PC-9 (cell line): ENCODE measurements at regions not wholly inside any gene's neighbourhood (a gene's known extent, or its start where the extent isn't known, plus 50 kb on each side); places are given as distances from the start of the nearest gene placed in this dataset.

Experiments used
- BruUV-seq: library from RNA; stranded (reverse); fragments of 400-500 nt; replicated peaks from 2 replicates; lab custom pipeline; 2021; lab: Mats Ljungman, UMichigan
- CTCF ChIA-PET: fragments of 300-600 bp; sonication (Branson Sonifier 250); formaldehyde crosslinking; loops from one replicate; lab custom pipeline; 2022; ENCODE audit warnings: antibody characterized with exemption; lab: Charles Lee
- POLR2A ChIA-PET: fragments of 300-600 bp; sonication (Branson Sonifier 250); formaldehyde crosslinking; loops from one replicate; lab custom pipeline; 2022; ENCODE audit warnings: antibody characterized with exemption; ENCODE audit not compliant: unreplicated experiment; lab: Charles Lee
- DNase-seq, 2 experiments: peaks; one replicate each; pipeline versions ENCODE4 v3.0.0 to v3.0.0-alpha.2; 2015 to 2022; ENCODE audit warnings: mixed read lengths in 1 of 2
- H2AFZ ChIP-seq: fragments of 200-600 bp; sonication (generic); 2 replicates; pipeline ENCODE4 v1.8.1; 2017; ENCODE audit warnings: antibody characterized with exemption
- H3F3A ChIP-seq: fragments of 200-600 bp; sonication (generic); 2 replicates; pipeline ENCODE4 v1.8.1; 2017; ENCODE audit warnings: antibody characterized with exemption, mild to moderate bottlenecking, low read depth; ENCODE audit not compliant: insufficient read depth
- H3K27ac ChIP-seq: fragments of 200-600 bp; sonication (generic); 2 replicates; pipeline ENCODE4 v1.6.1; 2016; ENCODE audit warnings: mixed run types
- H3K27me3 ChIP-seq: fragments of 200-600 bp; sonication (generic); 2 replicates; pipeline ENCODE4 v1.6.1; 2016; ENCODE audit warnings: low read depth, mixed run types; ENCODE audit not compliant: insufficient read depth
- H3K36me3 ChIP-seq: fragments of 200-600 bp; sonication (generic); 2 replicates; pipeline ENCODE4 v1.6.1; 2016; ENCODE audit warnings: low read depth, mixed run types
- H3K4me1 ChIP-seq: fragments of 200-600 bp; sonication (generic); replicated peaks from 2 replicates; pipeline ENCODE4 v1.6.1; 2016; ENCODE audit warnings: mixed run types; ENCODE audit not compliant: insufficient read depth
- H3K4me2 ChIP-seq: fragments of 200-600 bp; sonication (generic); 2 replicates; pipeline ENCODE4 v1.6.1; 2017; ENCODE audit warnings: mixed run types
- H3K4me3 ChIP-seq: fragments of 200-600 bp; sonication (generic); 2 replicates; pipeline ENCODE4 v1.6.1; 2016; ENCODE audit warnings: mixed run types
- H3K79me2 ChIP-seq: fragments of 200-600 bp; sonication (generic); 2 replicates; pipeline ENCODE4 v1.6.1; 2017; ENCODE audit warnings: low read depth, mixed run types
- H3K9me2 ChIP-seq: fragments of 200-600 bp; sonication (generic); 2 replicates; pipeline ENCODE4 v1.8.1; 2017; ENCODE audit warnings: mild to moderate bottlenecking; ENCODE audit not compliant: insufficient read depth
- H3K9me3 ChIP-seq: fragments of 200-600 bp; sonication (generic); 2 replicates; pipeline ENCODE4 v1.8.1; 2016; ENCODE audit warnings: low read depth; ENCODE audit not compliant: insufficient read depth
- H4K20me1 ChIP-seq: fragments of 200-600 bp; sonication (generic); 2 replicates; pipeline ENCODE4 v1.8.1; 2017; ENCODE audit not compliant: insufficient read depth
- EZH2 ChIP-seq: fragments of 200-600 bp; sonication (generic); IDR thresholded peaks from 2 replicates; pipeline ENCODE4 v1.8.0; 2017; ENCODE audit warnings: antibody characterized with exemption, low read depth
- intact Hi-C: fragments of 100-400 bp; cut with micrococcal nuclease; formaldehyde crosslinking; loops from one replicate; pipeline ENCODE4 v1.10.0; 2022; ENCODE audit not compliant: unreplicated experiment
- TF ChIP-seq, protein P1 (sequence below): fragments of 200-600 bp; sonication (generic); conservative IDR thresholded peaks from 2 replicates; pipeline ENCODE4 v1.6.1; 2017; ENCODE audit warnings: mixed run types, antibody characterized with exemption, mild to moderate bottlenecking, moderate library complexity

DNA sequence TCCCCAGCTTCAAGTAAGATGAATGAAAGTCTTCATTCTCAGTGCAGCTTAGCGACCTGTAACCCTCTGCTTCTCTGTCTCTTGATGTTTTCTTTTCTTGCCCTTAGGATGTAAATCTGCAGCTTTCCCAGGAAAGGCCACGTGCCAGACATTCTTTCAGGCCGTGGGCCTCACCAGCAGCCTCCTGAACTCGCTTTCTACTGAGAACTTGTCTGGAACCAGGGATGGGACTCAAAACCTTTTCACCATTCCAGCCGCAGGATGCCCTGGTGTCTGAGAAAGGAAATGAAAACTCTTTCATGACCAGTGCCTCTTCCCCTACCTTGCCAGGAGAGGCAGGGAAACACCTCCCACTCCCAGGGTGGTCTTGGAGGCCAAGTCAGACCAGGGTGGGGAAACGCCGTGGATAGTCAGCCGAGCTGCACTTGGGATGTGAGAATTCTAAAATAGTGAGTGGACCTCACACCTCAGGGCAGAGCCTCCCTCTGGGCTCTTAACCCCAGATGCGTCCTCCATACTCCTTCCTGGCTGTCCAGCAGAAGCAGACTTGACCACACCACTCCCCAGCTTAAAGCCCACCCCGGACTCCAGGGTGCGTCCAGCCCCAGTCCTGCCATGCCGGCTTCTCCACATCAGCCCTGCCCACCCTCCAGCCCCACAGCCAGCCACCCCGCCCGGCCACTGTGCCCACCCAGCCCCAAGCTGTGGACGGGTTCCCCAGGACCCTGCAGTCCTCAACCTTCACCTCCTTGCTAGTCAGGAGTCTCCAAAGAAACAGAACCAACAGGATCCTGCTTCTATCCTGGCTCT, 115.5 kb downstream of the TWIST2 start:
- H3K9me3 ChIP-seq = no peaks in the 10 kb centered on the region
- H3K4me3 ChIP-seq = no peak overlapping the region
- DNase-seq = no peak
- H3K4me2 ChIP-seq = no peak overlapping the region
- no peaks in the 10 kb centered on the region for H3K79me2 ChIP-seq
- TF ChIP-seq EZH2 = no peak
- TF ChIP-seq, protein P1, sequence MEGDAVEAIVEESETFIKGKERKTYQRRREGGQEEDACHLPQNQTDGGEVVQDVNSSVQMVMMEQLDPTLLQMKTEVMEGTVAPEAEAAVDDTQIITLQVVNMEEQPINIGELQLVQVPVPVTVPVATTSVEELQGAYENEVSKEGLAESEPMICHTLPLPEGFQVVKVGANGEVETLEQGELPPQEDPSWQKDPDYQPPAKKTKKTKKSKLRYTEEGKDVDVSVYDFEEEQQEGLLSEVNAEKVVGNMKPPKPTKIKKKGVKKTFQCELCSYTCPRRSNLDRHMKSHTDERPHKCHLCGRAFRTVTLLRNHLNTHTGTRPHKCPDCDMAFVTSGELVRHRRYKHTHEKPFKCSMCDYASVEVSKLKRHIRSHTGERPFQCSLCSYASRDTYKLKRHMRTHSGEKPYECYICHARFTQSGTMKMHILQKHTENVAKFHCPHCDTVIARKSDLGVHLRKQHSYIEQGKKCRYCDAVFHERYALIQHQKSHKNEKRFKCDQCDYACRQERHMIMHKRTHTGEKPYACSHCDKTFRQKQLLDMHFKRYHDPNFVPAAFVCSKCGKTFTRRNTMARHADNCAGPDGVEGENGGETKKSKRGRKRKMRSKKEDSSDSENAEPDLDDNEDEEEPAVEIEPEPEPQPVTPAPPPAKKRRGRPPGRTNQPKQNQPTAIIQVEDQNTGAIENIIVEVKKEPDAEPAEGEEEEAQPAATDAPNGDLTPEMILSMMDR = no peak
- no peaks in the 10 kb centered on the region for H3K9me2 ChIP-seq
- no peak overlapping the region for H3K27ac ChIP-seq
- H2AFZ ChIP-seq = no peak overlapping the region
- H3F3A ChIP-seq = no peaks in the 10 kb centered on the region
- peaks cover 62% of the 10 kb centered on the region for H3K27me3 ChIP-seq
- no TSS peak for BruUV-seq
- ChIA-PET CTCF (no interaction called here), POLR2A (no interaction called here)
- H4K20me1 ChIP-seq = no peaks in the 10 kb centered on the region
- H3K4me1 ChIP-seq = no peaks in the 10 kb centered on the region
- intact Hi-C loops = no loop called here
- no peaks in the 10 kb centered on the region for H3K36me3 ChIP-seq

GRCh38 chr2:238963971-238964328, 116.1 kb downstream of the TWIST2 start:
- Histone ChIP-seq H3K27ac (no peak overlapping the region), H2AFZ (no peak overlapping the region), H4K20me1 (no peaks in the 10 kb centered on the region), H3K9me2 (no peaks in the 10 kb centered on the region), H3K9me3 (no peaks in the 10 kb centered on the region), H3F3A (no peaks in the 10 kb centered on the region), H3K4me1 (no peaks in the 10 kb centered on the region), H3K4me3 (no peak overlapping the region), H3K27me3 (peaks cover 68% of the 10 kb centered on the region), H3K4me2 (no peak overlapping the region), H3K36me3 (no peaks in the 10 kb centered on the region), H3K79me2 (no peaks in the 10 kb centered on the region)
- CTCF ChIA-PET = no interaction called here
- DNase-seq = no peak
- POLR2A ChIA-PET = no interaction called here
- TF ChIP-seq, protein P1 = no peak
- TF ChIP-seq EZH2 = no peak
- intact Hi-C loops = no loop called here
- BruUV-seq = no TSS peak

DNA sequence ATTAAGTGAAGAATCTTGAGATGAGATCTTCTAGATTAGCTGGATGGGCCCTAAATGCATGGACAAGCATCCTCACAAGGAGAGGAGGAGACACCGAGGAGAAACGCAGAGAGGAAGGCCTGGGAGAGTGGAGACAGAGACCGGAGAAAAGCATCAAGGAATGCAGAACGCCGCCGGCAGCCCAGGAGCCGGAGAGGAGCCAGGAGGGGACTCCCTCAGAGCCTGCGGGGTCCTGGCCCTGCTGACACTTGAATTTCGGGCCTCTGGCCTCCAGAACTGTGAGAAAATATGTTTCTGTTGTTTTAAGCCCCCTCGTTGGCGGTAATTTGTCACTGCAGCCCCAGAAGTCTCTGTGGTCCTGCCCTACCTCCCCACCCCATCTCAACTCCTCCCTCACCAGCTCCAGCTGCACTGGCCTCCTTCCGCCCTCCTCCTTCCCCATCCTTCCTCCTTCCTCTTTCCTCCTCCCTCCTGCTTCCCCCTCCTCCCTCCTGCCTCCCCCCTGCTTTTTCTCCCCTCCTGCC, 116.7 kb downstream of the TWIST2 start:
- Histone ChIP-seq H3K27ac (no peak overlapping the region), H3K9me2 (no peaks in the 10 kb centered on the region), H3K4me3 (no peak overlapping the region), H2AFZ (no peak overlapping the region), H3K4me1 (no peaks in the 10 kb centered on the region), H4K20me1 (no peaks in the 10 kb centered on the region), H3F3A (no peaks in the 10 kb centered on the region), H3K27me3 (peaks cover 74% of the 10 kb centered on the region), H3K36me3 (no peaks in the 10 kb centered on the region), H3K79me2 (no peaks in the 10 kb centered on the region), H3K4me2 (no peak overlapping the region), H3K9me3 (no peaks in the 10 kb centered on the region)
- intact Hi-C loops = loop anchor here (1.0 kb wide), 1 partner anchor 16 kb away; no protein-coding TSS in a partner anchor
- no peak for TF ChIP-seq EZH2
- TF ChIP-seq, protein P1 = no peak
- no TSS peak for BruUV-seq
- CTCF ChIA-PET = no interaction called here
- POLR2A ChIA-PET = no interaction called here
- DNase-seq = no peak
